Stimulated activated CD4-positive, alpha-beta T cell treated with anti-CD3 and anti-CD28 coated beads, Interleukin-4, amount 100 ng/mL, for 24 hours (primary cell): ENCODE measurements at regions not wholly inside any gene's neighbourhood (a gene's known extent, or its start where the extent isn't known, plus 50 kb on each side); places are given as distances from the start of the nearest gene placed in this dataset.

ENCODE experiments used
- DNase-seq: peaks from one replicate; pipeline ENCODE4 v3.0.0-alpha.2; 2020

- no peak for DNase-seq
Observed at GRCh38 chr5:96282020-96282419, 151.0 kb downstream of the PCSK1 start.

- no peak for DNase-seq
Observed at GRCh38 chr5:96280946-96281393, 152.1 kb downstream of the PCSK1 start.

GRCh38 chr5:96279801-96280542 is 153.1 kb downstream of the PCSK1 start:
- DNase-seq: peak; percentile 18

GRCh38 chr5:96278981-96279380 is 154.1 kb downstream of the PCSK1 start:
- no peak for DNase-seq

- no peak for DNase-seq
Observed at GRCh38 chr5:96275051-96275450, 158.0 kb downstream of the PCSK1 start.

GRCh38 chr5:96265487-96265886 is 167.6 kb downstream of the PCSK1 start:
- no peak for DNase-seq

- no peak for DNase-seq
Observed at GRCh38 chr5:96264047-96264446, 169.0 kb downstream of the PCSK1 start.

GRCh38 chr5:96262105-96262504 is 170.9 kb downstream of the PCSK1 start:
- DNase-seq: no peak

GRCh38 chr5:96260009-96260408 is 173.0 kb downstream of the PCSK1 start:
- no peak for DNase-seq

GRCh38 chr5:96259151-96259772 is 173.8 kb downstream of the PCSK1 start:
- no peak for DNase-seq

- DNase-seq: no peak
Observed at GRCh38 chr5:96258692-96259091, 174.4 kb downstream of the PCSK1 start.

GRCh38 chr5:96257904-96258303 is 175.1 kb downstream of the PCSK1 start:
- DNase-seq: no peak

GRCh38 chr5:96256795-96257470 is 176.1 kb downstream of the PCSK1 start:
- DNase-seq: no peak

- no peak for DNase-seq
Observed at GRCh38 chr5:96254980-96255691, 177.9 kb downstream of the PCSK1 start.

GRCh38 chr5:96253140-96253539 is 179.9 kb downstream of the PCSK1 start:
- no peak for DNase-seq

- DNase-seq: no peak
Observed at GRCh38 chr5:96252596-96252995, 180.5 kb downstream of the PCSK1 start.

GRCh38 chr5:96250782-96251181 is 182.3 kb downstream of the PCSK1 start:
- no peak for DNase-seq

- no peak for DNase-seq
Observed at GRCh38 chr5:96248131-96248530, 184.9 kb downstream of the PCSK1 start.

- no peak for DNase-seq
Observed at GRCh38 chr5:96247708-96248107, 185.3 kb downstream of the PCSK1 start.

GRCh38 chr5:96247097-96247701 is 185.8 kb downstream of the PCSK1 start:
- DNase-seq: no peak

GRCh38 chr5:96245140-96246091 is 187.6 kb downstream of the PCSK1 start:
- no peak for DNase-seq

GRCh38 chr5:96244696-96245095 is 188.4 kb downstream of the PCSK1 start:
- DNase-seq: no peak
